Nephron progenitor cell (in vitro differentiated cells): ENCODE measurements at regions not wholly inside any gene's neighbourhood (a gene's known extent, or its start where the extent isn't known, plus 50 kb on each side); places are given as distances from the start of the nearest gene placed in this dataset.
A peak's percentile ranks its signal among the peaks of the same experiment; 100 is the strongest.

Source experiments
- DNase-seq: peaks from one replicate; pipeline ENCODE4 v3.0.0; 2021
- H3K27ac Mint-ChIP-seq: 2 replicates; pipeline ENCODE4 v1.8.0; 2021; ENCODE audit warnings: mild to moderate bottlenecking, moderate library complexity, mixed read lengths
- H3K27me3 Mint-ChIP-seq: 2 replicates; pipeline ENCODE4 v1.8.0; 2021; ENCODE audit warnings: mild to moderate bottlenecking, low read depth, mixed read lengths; ENCODE audit not compliant: poor library complexity
- H3K36me3 Mint-ChIP-seq: 2 replicates; pipeline ENCODE4 v1.8.0; 2021; ENCODE audit warnings: low read depth, mixed read lengths
- H3K4me1 Mint-ChIP-seq: 2 replicates; pipeline ENCODE4 v1.8.0; 2021; ENCODE audit warnings: mixed read lengths
- H3K4me3 Mint-ChIP-seq: 2 replicates; pipeline ENCODE4 v1.8.0; 2021; ENCODE audit warnings: mild to moderate bottlenecking, moderate library complexity, mixed read lengths
- H3K9me3 Mint-ChIP-seq: 2 replicates; pipeline ENCODE4 v1.8.0; 2021; ENCODE audit warnings: mild to moderate bottlenecking, moderate library complexity, mixed read lengths
- TF ChIP-seq, protein P1 (sequence below): fragments of 200-600 bp; sonication (generic); IDR thresholded peaks from 2 replicates; pipeline ENCODE4 v1.5.0; 2021; ENCODE audit warnings: antibody characterized with exemption

DNA sequence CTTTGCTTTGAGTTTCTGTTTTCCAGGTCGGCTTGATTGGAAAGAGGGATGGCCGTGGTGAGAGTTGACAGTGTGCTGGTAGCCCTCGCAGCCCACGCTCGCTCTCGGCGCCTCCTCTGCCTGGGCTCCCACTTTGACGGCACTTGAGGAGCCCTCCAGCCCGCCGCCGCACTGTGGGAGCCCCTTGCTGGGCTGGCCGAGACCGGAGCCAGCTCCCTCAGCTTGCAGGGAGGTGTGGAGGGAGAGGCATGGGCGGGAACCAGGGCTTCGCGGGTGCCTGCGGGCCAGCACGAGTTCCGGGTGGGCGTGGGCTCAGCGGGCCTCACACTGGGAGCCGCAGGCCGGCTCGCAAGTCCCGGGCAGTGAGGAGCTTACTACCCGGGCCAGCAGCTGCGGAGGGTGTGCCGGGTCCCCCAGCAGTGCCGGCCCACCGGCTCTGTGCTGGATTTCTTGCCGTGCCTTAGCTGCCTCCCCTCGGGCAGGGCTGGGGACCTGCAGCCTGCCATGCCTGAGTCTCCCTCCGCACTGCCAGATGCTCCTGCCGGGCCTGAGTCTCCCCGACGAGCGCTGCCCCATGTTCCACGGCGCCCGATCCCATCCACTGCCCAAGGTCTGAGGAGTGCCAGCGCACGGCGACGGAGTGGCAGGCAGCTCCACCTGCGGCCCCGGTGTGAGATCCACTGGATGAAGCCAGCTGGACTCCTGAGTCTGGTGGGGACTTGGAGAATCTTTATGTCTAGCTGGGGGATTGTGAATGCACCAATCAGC, 166.4 kb upstream of the FAT1 start:
- no peak for DNase-seq
- Mint-ChIP-seq H3K36me3 (no peaks in the 10 kb centered on the region), H3K9me3 (peaks cover 12% of the 10 kb centered on the region), H3K4me1 (peaks cover 36% of the 10 kb centered on the region), H3K27ac (no peak overlapping the region), H3K27me3 (peaks cover 11% of the 10 kb centered on the region), H3K4me3 (peak overlapping the region; percentile 82)
- TF ChIP-seq, protein P1, sequence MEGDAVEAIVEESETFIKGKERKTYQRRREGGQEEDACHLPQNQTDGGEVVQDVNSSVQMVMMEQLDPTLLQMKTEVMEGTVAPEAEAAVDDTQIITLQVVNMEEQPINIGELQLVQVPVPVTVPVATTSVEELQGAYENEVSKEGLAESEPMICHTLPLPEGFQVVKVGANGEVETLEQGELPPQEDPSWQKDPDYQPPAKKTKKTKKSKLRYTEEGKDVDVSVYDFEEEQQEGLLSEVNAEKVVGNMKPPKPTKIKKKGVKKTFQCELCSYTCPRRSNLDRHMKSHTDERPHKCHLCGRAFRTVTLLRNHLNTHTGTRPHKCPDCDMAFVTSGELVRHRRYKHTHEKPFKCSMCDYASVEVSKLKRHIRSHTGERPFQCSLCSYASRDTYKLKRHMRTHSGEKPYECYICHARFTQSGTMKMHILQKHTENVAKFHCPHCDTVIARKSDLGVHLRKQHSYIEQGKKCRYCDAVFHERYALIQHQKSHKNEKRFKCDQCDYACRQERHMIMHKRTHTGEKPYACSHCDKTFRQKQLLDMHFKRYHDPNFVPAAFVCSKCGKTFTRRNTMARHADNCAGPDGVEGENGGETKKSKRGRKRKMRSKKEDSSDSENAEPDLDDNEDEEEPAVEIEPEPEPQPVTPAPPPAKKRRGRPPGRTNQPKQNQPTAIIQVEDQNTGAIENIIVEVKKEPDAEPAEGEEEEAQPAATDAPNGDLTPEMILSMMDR = no peak

DNA sequence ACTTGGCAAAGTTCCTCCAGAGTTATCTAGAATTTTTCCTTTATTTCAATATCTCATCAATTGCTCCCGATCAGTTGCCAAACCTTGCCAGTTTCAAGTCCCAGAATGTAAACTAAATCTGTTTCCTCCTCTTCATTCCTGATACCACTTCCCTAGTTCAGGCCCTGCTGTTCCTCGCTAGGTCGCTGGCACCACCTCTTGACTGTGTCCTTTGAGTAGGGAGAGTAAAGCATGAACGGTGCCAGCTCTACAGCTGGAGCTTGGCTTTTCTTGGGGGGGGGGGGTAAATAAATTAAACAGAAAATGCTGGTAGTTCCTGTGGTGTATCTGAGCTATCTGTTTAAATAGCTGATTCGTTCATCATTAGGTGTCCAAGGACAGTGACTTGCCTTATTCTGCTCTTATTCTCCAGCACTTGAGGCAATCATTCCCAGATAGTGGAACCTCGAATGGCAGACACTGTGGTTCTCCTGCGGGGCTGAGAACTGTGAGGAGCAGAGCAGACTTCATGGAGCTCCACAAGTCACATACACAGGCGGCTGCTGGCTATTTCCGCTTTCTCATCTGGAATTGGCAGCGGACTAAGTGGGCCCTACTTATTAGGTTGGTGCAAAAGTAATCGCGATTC, 168.3 kb upstream of the FAT1 start:
- DNase-seq = no peak
- TF ChIP-seq, protein P1 = no peak
- H3K36me3 Mint-ChIP-seq = no peaks in the 10 kb centered on the region
- no peak overlapping the region for H3K4me3 Mint-ChIP-seq
- peak overlapping the region; percentile 69 for H3K27ac Mint-ChIP-seq
- H3K9me3 Mint-ChIP-seq = peaks cover 12% of the 10 kb centered on the region
- peaks cover 8% of the 10 kb centered on the region for H3K27me3 Mint-ChIP-seq
- peaks cover 21% of the 10 kb centered on the region for H3K4me1 Mint-ChIP-seq

DNA sequence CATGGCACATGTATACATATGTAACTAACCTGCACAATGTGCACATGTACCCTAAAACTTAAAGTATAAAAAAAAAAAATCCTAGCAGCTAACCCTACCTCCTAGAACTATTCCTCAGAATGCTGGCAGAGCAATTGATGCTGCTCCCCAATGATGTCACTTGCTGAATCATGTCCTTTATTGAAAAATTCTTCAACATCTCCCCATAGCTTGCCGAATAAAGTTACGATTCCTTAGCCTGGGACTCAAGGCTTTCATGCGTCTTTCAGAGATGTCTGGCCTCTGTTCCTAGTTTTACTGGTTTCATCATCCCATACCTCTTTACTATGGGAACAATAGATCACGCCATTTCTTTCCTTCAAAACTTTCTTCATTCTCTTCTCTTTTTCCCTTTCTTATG, 174.7 kb upstream of the FAT1 start:
- H3K27ac Mint-ChIP-seq = no peak overlapping the region
- no peak for DNase-seq
- H3K27me3 Mint-ChIP-seq = peaks cover 3% of the 10 kb centered on the region
- TF ChIP-seq, protein P1 = no peak
- no peak overlapping the region for H3K4me3 Mint-ChIP-seq
- no peaks in the 10 kb centered on the region for H3K9me3 Mint-ChIP-seq
- H3K36me3 Mint-ChIP-seq = no peaks in the 10 kb centered on the region
- peaks cover 18% of the 10 kb centered on the region for H3K4me1 Mint-ChIP-seq

DNA sequence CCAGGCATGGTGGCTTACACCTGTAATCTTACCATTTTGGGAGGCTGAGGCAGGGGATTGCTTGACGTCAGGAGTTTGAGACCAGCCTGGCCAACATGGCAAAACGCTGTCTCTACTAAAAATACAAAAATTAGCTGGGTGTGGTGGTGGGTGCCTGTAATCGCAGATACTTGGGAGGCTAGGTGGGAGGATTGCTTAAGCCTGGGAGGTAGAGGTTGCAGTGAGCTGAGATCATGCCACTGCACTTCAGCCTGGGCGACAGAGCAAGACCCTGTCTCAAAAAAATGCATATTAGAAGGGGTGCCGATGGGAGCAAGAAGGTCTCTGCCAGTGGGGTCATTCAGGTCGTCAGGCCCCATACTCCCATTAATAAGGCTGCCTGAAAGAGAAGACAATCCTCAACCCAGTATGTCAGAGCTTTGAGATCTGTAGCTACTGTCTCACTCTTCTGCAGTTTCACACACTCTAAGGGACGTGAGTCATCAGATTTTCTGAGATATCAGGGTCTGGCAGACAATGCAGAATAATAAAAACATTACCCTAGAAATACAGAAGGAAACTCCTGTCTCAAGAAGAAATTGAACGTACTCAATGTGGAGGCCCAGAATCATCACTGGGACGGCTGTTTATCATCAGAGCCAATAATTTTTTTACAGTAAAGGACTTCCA, 176.7 kb upstream of the FAT1 start:
- H3K36me3 Mint-ChIP-seq = no peaks in the 10 kb centered on the region
- DNase-seq = no peak
- H3K4me1 Mint-ChIP-seq = peaks cover 18% of the 10 kb centered on the region
- H3K27me3 Mint-ChIP-seq = no peaks in the 10 kb centered on the region
- no peak overlapping the region for H3K27ac Mint-ChIP-seq
- TF ChIP-seq, protein P1 = no peak
- H3K4me3 Mint-ChIP-seq = no peak overlapping the region
- H3K9me3 Mint-ChIP-seq = no peaks in the 10 kb centered on the region

DNA sequence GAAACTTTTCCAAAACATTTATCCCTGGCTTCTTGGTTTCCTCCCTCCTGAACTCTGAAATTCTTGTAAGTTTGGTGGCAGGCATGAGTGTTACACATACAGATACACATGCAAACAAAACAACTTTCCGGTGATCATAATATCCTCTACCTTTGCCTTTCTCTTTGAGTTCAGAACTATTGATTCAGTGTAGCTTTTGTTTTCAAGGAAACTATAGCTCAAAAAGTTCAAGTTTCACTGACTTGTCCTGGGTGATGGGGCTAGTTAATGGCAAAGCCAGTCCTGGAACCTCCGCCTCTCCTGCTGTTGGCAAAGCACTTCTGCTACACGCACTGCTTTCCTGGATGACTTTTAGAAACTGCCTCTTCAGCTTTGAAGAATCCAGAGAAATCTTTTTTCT, 177.3 kb upstream of the FAT1 start:
- Mint-ChIP-seq H3K27ac (no peak overlapping the region), H3K4me1 (peaks cover 18% of the 10 kb centered on the region)

More for the DNA sequence above, 177.3 kb upstream of the FAT1 start:
- TF ChIP-seq, protein P1 = no peak
- no peak for DNase-seq
- Mint-ChIP-seq H3K4me3 (no peak overlapping the region), H3K9me3 (peaks cover 3% of the 10 kb centered on the region), H3K36me3 (no peaks in the 10 kb centered on the region), H3K27me3 (no peaks in the 10 kb centered on the region)
